KMS-11 (cell line): ENCODE measurements at regions not wholly inside any gene's neighbourhood (a gene's known extent, or its start where the extent isn't known, plus 50 kb on each side); places are given as distances from the start of the nearest gene placed in this dataset.

ENCODE experiments used
- H2AFZ ChIP-seq: fragments of 200-600 bp; sonication (generic); 2 replicates; pipeline ENCODE4 v1.6.1; 2016; ENCODE audit warnings: antibody characterized with exemption, mixed run types, low read depth
- H3K27ac ChIP-seq: fragments of 200-600 bp; sonication (generic); 2 replicates; pipeline ENCODE4 v1.6.1; 2016; ENCODE audit warnings: mild to moderate bottlenecking, mixed run types
- H3K27me3 ChIP-seq: fragments of 200-600 bp; sonication (generic); 2 replicates; pipeline ENCODE4 v1.6.1; 2017; ENCODE audit warnings: mild to moderate bottlenecking, low read depth, mixed run types, moderate library complexity; ENCODE audit not compliant: insufficient read depth
- H3K36me3 ChIP-seq: fragments of 200-600 bp; sonication (generic); 2 replicates; pipeline ENCODE4 v1.6.1; 2017; ENCODE audit warnings: mild to moderate bottlenecking, mixed run types; ENCODE audit not compliant: insufficient read depth
- H3K4me1 ChIP-seq: fragments of 200-600 bp; sonication (generic); 2 replicates; pipeline ENCODE4 v1.6.1; 2016; ENCODE audit warnings: mild to moderate bottlenecking, low read depth, mixed run types; ENCODE audit not compliant: poor library complexity, severe bottlenecking
- H3K4me2 ChIP-seq: fragments of 200-600 bp; sonication (generic); 2 replicates; pipeline ENCODE4 v1.7.0; 2016; ENCODE audit warnings: mild to moderate bottlenecking, mixed run types
- H3K4me3 ChIP-seq: fragments of 200-600 bp; sonication (generic); IDR thresholded peaks from 2 replicates; pipeline ENCODE4 v1.6.1; 2017; ENCODE audit warnings: low read depth, low read length, mixed read lengths; ENCODE audit not compliant: insufficient read depth
- H3K79me2 ChIP-seq: fragments of 200-600 bp; sonication (generic); 2 replicates; pipeline ENCODE4 v1.6.1; 2016; ENCODE audit warnings: low read depth, mixed run types; ENCODE audit not compliant: insufficient read depth
- H3K9ac ChIP-seq: fragments of 200-600 bp; sonication (generic); 2 replicates; pipeline ENCODE4 v1.6.1; 2016; ENCODE audit warnings: mild to moderate bottlenecking, mixed run types
- H4K20me1 ChIP-seq: fragments of 200-600 bp; sonication (generic); 2 replicates; pipeline ENCODE4 v1.6.1; 2016; ENCODE audit warnings: mild to moderate bottlenecking, mixed run types; ENCODE audit not compliant: insufficient read depth
- TF ChIP-seq, protein P1 (sequence below): fragments of 200-600 bp; sonication (generic); conservative IDR thresholded peaks from 2 replicates; pipeline ENCODE4 v1.6.1; 2017; ENCODE audit warnings: low read depth, mild to moderate bottlenecking, antibody characterized with exemption, low read length, moderate library complexity, mixed read lengths

GRCh38 chr13:26501641-26502040 lies 55.8 kb upstream of the WASF3 start:
- H3K9ac ChIP-seq: no peak overlapping the region
- no peak overlapping the region for H3K27ac ChIP-seq
- TF ChIP-seq, protein P1, sequence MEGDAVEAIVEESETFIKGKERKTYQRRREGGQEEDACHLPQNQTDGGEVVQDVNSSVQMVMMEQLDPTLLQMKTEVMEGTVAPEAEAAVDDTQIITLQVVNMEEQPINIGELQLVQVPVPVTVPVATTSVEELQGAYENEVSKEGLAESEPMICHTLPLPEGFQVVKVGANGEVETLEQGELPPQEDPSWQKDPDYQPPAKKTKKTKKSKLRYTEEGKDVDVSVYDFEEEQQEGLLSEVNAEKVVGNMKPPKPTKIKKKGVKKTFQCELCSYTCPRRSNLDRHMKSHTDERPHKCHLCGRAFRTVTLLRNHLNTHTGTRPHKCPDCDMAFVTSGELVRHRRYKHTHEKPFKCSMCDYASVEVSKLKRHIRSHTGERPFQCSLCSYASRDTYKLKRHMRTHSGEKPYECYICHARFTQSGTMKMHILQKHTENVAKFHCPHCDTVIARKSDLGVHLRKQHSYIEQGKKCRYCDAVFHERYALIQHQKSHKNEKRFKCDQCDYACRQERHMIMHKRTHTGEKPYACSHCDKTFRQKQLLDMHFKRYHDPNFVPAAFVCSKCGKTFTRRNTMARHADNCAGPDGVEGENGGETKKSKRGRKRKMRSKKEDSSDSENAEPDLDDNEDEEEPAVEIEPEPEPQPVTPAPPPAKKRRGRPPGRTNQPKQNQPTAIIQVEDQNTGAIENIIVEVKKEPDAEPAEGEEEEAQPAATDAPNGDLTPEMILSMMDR: no peak
- no peaks in the 10 kb centered on the region for H3K36me3 ChIP-seq
- H3K4me2 ChIP-seq: no peak overlapping the region
- H3K4me1 ChIP-seq: no peaks in the 10 kb centered on the region
- H3K79me2 ChIP-seq: no peaks in the 10 kb centered on the region
- no peaks in the 10 kb centered on the region for H3K27me3 ChIP-seq
- no peak overlapping the region for H2AFZ ChIP-seq
- H3K4me3 ChIP-seq: no peak overlapping the region
- no peaks in the 10 kb centered on the region for H4K20me1 ChIP-seq

GRCh38 chr13:26502826-26503225 lies 54.7 kb upstream of the WASF3 start:
- TF ChIP-seq, protein P1: no peak
- Histone ChIP-seq H3K27ac (no peak overlapping the region), H3K9ac (no peak overlapping the region), H3K27me3 (no peaks in the 10 kb centered on the region), H3K4me2 (no peak overlapping the region), H4K20me1 (no peaks in the 10 kb centered on the region), H3K4me3 (no peak overlapping the region), H3K4me1 (no peaks in the 10 kb centered on the region), H3K79me2 (no peaks in the 10 kb centered on the region), H3K36me3 (no peaks in the 10 kb centered on the region), H2AFZ (no peak overlapping the region)

DNA sequence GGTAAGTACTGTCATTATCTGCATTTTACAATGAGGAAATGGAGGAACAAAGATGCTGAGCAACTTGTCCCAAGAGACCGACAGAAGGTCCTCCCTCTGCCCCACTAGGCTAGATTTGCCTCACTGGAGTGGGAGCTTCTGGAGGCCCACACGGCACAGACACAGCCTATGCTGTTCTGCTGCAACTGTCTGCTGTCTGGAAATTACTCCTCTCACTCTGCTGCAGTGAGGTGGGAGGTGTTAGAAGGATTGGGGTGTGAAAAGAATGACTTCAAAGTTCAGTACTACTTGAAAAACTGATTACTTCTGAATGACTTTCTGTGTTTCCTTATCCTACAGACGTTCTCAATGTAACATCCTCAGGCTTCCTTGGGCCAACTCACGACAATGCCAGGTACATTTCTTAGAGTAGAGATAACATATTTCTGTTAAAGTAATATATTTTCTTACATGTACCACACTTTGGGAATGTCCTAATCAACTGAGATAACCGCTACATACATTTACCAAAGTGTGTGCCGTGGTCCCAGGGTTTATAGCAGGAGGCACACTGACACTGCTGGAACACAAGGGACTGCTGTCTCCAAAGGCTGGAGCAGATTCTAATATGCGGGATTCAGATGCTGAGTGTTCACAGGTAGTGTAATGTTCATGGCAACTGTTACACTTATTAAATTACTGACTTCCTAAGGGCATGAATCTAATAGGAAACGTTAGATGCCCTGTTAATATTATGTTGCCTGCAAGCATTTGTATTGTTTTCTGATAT lies 53.5 kb upstream of the WASF3 start:
- Histone ChIP-seq H3K9ac (no peak overlapping the region), H2AFZ (no peak overlapping the region), H3K27me3 (no peaks in the 10 kb centered on the region)

More for the DNA sequence above, 53.5 kb upstream of the WASF3 start:
- Histone ChIP-seq H3K4me1 (no peaks in the 10 kb centered on the region), H4K20me1 (no peaks in the 10 kb centered on the region), H3K79me2 (no peaks in the 10 kb centered on the region), H3K27ac (no peak overlapping the region), H3K36me3 (no peaks in the 10 kb centered on the region), H3K4me2 (no peak overlapping the region), H3K4me3 (no peak overlapping the region)
- TF ChIP-seq, protein P1: no peak
